GM21447 (cell line): ENCODE measurements at regions not wholly inside any gene's neighbourhood (a gene's known extent, or its start where the extent isn't known, plus 50 kb on each side); places are given as distances from the start of the nearest gene placed in this dataset.
A peak's percentile ranks its signal among the peaks of the same experiment; 100 is the strongest.
"Not testable (repeated sequence)": the region's sequence is repeated elsewhere in the genome, so short reads cannot be mapped to it uniquely, and the experiment has no call there.

ENCODE experiments used
- ATAC-seq: cut with Tn5 transposase; IDR thresholded peaks from one replicate; pipeline ENCODE4 v1.9.1; 2021; ENCODE audit not compliant: unreplicated experiment

GRCh38 chr6:165765256-165765655 lies 102.2 kb upstream of the PDE10A start:
- not testable (repeated sequence) for ATAC-seq

GRCh38 chr6:165762876-165763275 lies 99.8 kb upstream of the PDE10A start:
- no peak for ATAC-seq

- ATAC-seq = no peak
Observed at GRCh38 chr6:165762125-165762524, 99.1 kb upstream of the PDE10A start.

- no peak for ATAC-seq
Observed at GRCh38 chr6:165760803-165761185, 97.8 kb upstream of the PDE10A start.

- no peak for ATAC-seq
Observed at GRCh38 chr6:165760126-165760802, 97.2 kb upstream of the PDE10A start.

GRCh38 chr6:165758441-165758840 lies 95.4 kb upstream of the PDE10A start:
- no peak for ATAC-seq

- no peak for ATAC-seq
Observed at GRCh38 chr6:165755583-165755982, 92.5 kb upstream of the PDE10A start.

- no peak for ATAC-seq
Observed at GRCh38 chr6:165753506-165753905, 90.5 kb upstream of the PDE10A start.

GRCh38 chr6:165752451-165752850 lies 89.4 kb upstream of the PDE10A start:
- no peak for ATAC-seq

GRCh38 chr6:165751486-165751885 lies 88.4 kb upstream of the PDE10A start:
- no peak for ATAC-seq

GRCh38 chr6:165749163-165749562 lies 86.1 kb upstream of the PDE10A start:
- ATAC-seq = no peak

GRCh38 chr6:165748390-165748789 lies 85.3 kb upstream of the PDE10A start:
- ATAC-seq = no peak

GRCh38 chr6:165747963-165748362 lies 84.9 kb upstream of the PDE10A start:
- no peak for ATAC-seq

- no peak for ATAC-seq
Observed at GRCh38 chr6:165746331-165746730, 83.3 kb upstream of the PDE10A start.

- ATAC-seq = no peak
Observed at GRCh38 chr6:165745492-165745891, 82.5 kb upstream of the PDE10A start.

GRCh38 chr6:165744555-165745228 lies 81.7 kb upstream of the PDE10A start:
- no peak for ATAC-seq

- no peak for ATAC-seq
Observed at GRCh38 chr6:165743366-165743898, 80.4 kb upstream of the PDE10A start.

- no peak for ATAC-seq
Observed at GRCh38 chr6:165742047-165742446, 79.0 kb upstream of the PDE10A start.

GRCh38 chr6:165737396-165737795 lies 74.4 kb upstream of the PDE10A start:
- ATAC-seq = no peak

GRCh38 chr6:165735065-165735464 lies 72.0 kb upstream of the PDE10A start:
- ATAC-seq = no peak

- no peak for ATAC-seq
Observed at GRCh38 chr6:165733489-165733791, 70.4 kb upstream of the PDE10A start.

- ATAC-seq = peak; percentile 94
Observed at GRCh38 chr6:165732696-165733488, 69.9 kb upstream of the PDE10A start.
